ENCODE measurements at regions not wholly inside any gene's neighbourhood (a gene's known extent, or its start where the extent isn't known, plus 50 kb on each side); places are given as distances from the start of the nearest gene placed in this dataset.
A peak's percentile ranks its signal among the peaks of the same experiment; 100 is the strongest.

GRCh38 chr14:104350463-104351185, 212.2 kb downstream of the KIF26A start:
- no peaks in the 10 kb centered on the region for H3K36me3 ChIP-seq
- peak; percentile 23 for DNase-seq
- no peaks in the 10 kb centered on the region for H3K9me3 ChIP-seq
- no peak overlapping the region for H3K4me3 ChIP-seq
- no peaks in the 10 kb centered on the region for H3K27me3 ChIP-seq

- no peak for DNase-seq
- no peak overlapping the region for H3K4me3 ChIP-seq
- H3K9me3 ChIP-seq = no peaks in the 10 kb centered on the region
- H3K36me3 ChIP-seq = no peaks in the 10 kb centered on the region
- H3K27me3 ChIP-seq = no peaks in the 10 kb centered on the region
These were observed 213.6 kb downstream of the KIF26A start for GRCh38 chr14:104351849-104352492.

- DNase-seq = no peak
- no peaks in the 10 kb centered on the region for H3K27me3 ChIP-seq
- no peaks in the 10 kb centered on the region for H3K9me3 ChIP-seq
- no peak overlapping the region for H3K4me3 ChIP-seq
- H3K36me3 ChIP-seq = no peaks in the 10 kb centered on the region
These were observed 214.3 kb downstream of the KIF26A start for GRCh38 chr14:104352493-104353220.

- H3K27me3 ChIP-seq = no peaks in the 10 kb centered on the region
These were observed 215.0 kb downstream of the KIF26A start for GRCh38 chr14:104353221-104353920.

GRCh38 chr14:104353921-104354701, 215.7 kb downstream of the KIF26A start:
- Histone ChIP-seq H3K4me3 (no peak overlapping the region), H3K36me3 (no peaks in the 10 kb centered on the region), H3K27me3 (no peaks in the 10 kb centered on the region), H3K9me3 (no peaks in the 10 kb centered on the region)
- DNase-seq = no peak

More at GRCh38 chr14:104353221-104353920, 215.0 kb downstream of the KIF26A start:
- Histone ChIP-seq H3K4me3 (no peak overlapping the region), H3K36me3 (no peaks in the 10 kb centered on the region), H3K9me3 (no peaks in the 10 kb centered on the region)
- no peak for DNase-seq

GRCh38 chr14:104355101-104356019, 217.0 kb downstream of the KIF26A start:
- H3K27me3 ChIP-seq = no peaks in the 10 kb centered on the region
- DNase-seq = no peak
- no peaks in the 10 kb centered on the region for H3K9me3 ChIP-seq
- H3K36me3 ChIP-seq = no peaks in the 10 kb centered on the region
- no peak overlapping the region for H3K4me3 ChIP-seq

- Histone ChIP-seq H3K9me3 (no peaks in the 10 kb centered on the region), H3K27me3 (no peaks in the 10 kb centered on the region), H3K4me3 (no peak overlapping the region), H3K36me3 (no peaks in the 10 kb centered on the region)
- no peak for DNase-seq
These were observed 217.8 kb downstream of the KIF26A start for GRCh38 chr14:104356020-104356737.

GRCh38 chr14:104356738-104357688, 218.6 kb downstream of the KIF26A start:
- Histone ChIP-seq H3K27me3 (no peaks in the 10 kb centered on the region), H3K36me3 (no peaks in the 10 kb centered on the region), H3K4me3 (no peak overlapping the region), H3K9me3 (no peaks in the 10 kb centered on the region)
- DNase-seq = no peak

GRCh38 chr14:104357689-104358527, 219.5 kb downstream of the KIF26A start:
- Histone ChIP-seq H3K9me3 (no peaks in the 10 kb centered on the region), H3K4me3 (no peak overlapping the region), H3K27me3 (no peaks in the 10 kb centered on the region), H3K36me3 (no peaks in the 10 kb centered on the region)
- no peak for DNase-seq

- Histone ChIP-seq H3K9me3 (no peaks in the 10 kb centered on the region), H3K4me3 (no peak overlapping the region), H3K27me3 (no peaks in the 10 kb centered on the region), H3K36me3 (no peaks in the 10 kb centered on the region)
- DNase-seq = no peak
These were observed 220.3 kb downstream of the KIF26A start for GRCh38 chr14:104358528-104359300.

- DNase-seq = no peak
- H3K27me3 ChIP-seq = no peaks in the 10 kb centered on the region
- no peaks in the 10 kb centered on the region for H3K9me3 ChIP-seq
- H3K4me3 ChIP-seq = no peak overlapping the region
- no peaks in the 10 kb centered on the region for H3K36me3 ChIP-seq
These were observed 220.1 kb upstream of the C14orf180 start for GRCh38 chr14:104359301-104359968.

- H3K27me3 ChIP-seq = no peaks in the 10 kb centered on the region
- H3K4me3 ChIP-seq = no peak overlapping the region
- DNase-seq = no peak
- no peaks in the 10 kb centered on the region for H3K36me3 ChIP-seq
- no peaks in the 10 kb centered on the region for H3K9me3 ChIP-seq
These were observed 219.6 kb upstream of the C14orf180 start for GRCh38 chr14:104359969-104360442.
